ENCODE measurements at regions not wholly inside any gene's neighbourhood (a gene's known extent, or its start where the extent isn't known, plus 50 kb on each side); places are given as distances from the start of the nearest gene placed in this dataset.

GRCh38 chr3:15959434-15959811, 161.6 kb upstream of the ANKRD28 start:
- Histone ChIP-seq H3K4me1 (ENCODE audit: control insufficient read depth in 1 of 2, insufficient read depth in 2 of 2, low read length in 2 of 2) (peaks cover 3 to 6% of the 10 kb centered on the region in 2 donors), H4K20me1 (ENCODE audit: insufficient read depth, low read length) (no peaks in the 10 kb centered on the region), H3K79me2 (ENCODE audit: insufficient read depth, low read length) (no peaks in the 10 kb centered on the region), H3K4me3 (replicated peaks in 1 of 3; ENCODE audit: low read depth in 2 of 3, low read length in 3 of 3) (no peak overlapping the region), H3K9ac (ENCODE audit: insufficient read depth, low read length, poor library complexity, severe bottlenecking) (no peak overlapping the region), H3K27ac (ENCODE audit: low read depth in 1 of 2, low read length in 2 of 2) (no peak overlapping the region), H3K27me3 (ENCODE audit: control insufficient read depth in 2 of 2, insufficient read depth in 2 of 2, low read length in 2 of 2) (no peaks in the 10 kb centered on the region), H2AFZ (ENCODE audit: insufficient read depth, low read depth, low read length, poor library complexity, severe bottlenecking) (no peak overlapping the region), H3K4me2 (replicated peaks; ENCODE audit: extremely low read depth, low read length, poor library complexity, severe bottlenecking) (no peak overlapping the region), H3K9me3 (replicated peaks in 1 of 2; ENCODE audit: control insufficient read depth in 1 of 2, insufficient read depth in 1 of 2, low read length in 2 of 2) (no peaks in the 10 kb centered on the region), H3K36me3 (replicated peaks in 1 of 2; ENCODE audit: control insufficient read depth in 1 of 2, insufficient read depth in 2 of 2, low read length in 2 of 2) (no peaks in the 10 kb centered on the region)
- no peaks in the 10 kb centered on the region for H3K36me3 Mint-ChIP-seq
- H3K9me3 Mint-ChIP-seq: peaks cover 0 to 4% (median 0%) of the 10 kb centered on the region in 7 donors
- no peak overlapping the region for H3K27ac Mint-ChIP-seq
- intact Hi-C loops (cut with micrococcal nuclease): no loop called here
- no peak overlapping the region for H3K4me3 Mint-ChIP-seq
- TF ChIP-seq CTCF (IDR thresholded peaks at IDR 0.05): no peak
- peaks cover 6% of the 10 kb centered on the region for H3K4me1 Mint-ChIP-seq
- peaks cover 0 to 1% (median 0%) of the 10 kb centered on the region in 3 donors for H3K27me3 Mint-ChIP-seq (ENCODE audit: low read depth in 3 of 3)
- no peak for DNase-seq
- no CpG with 5 or more reads among the region's 2 CpGs for whole genome bisulfite sequencing (ENCODE audit: insufficient coverage)

DNA sequence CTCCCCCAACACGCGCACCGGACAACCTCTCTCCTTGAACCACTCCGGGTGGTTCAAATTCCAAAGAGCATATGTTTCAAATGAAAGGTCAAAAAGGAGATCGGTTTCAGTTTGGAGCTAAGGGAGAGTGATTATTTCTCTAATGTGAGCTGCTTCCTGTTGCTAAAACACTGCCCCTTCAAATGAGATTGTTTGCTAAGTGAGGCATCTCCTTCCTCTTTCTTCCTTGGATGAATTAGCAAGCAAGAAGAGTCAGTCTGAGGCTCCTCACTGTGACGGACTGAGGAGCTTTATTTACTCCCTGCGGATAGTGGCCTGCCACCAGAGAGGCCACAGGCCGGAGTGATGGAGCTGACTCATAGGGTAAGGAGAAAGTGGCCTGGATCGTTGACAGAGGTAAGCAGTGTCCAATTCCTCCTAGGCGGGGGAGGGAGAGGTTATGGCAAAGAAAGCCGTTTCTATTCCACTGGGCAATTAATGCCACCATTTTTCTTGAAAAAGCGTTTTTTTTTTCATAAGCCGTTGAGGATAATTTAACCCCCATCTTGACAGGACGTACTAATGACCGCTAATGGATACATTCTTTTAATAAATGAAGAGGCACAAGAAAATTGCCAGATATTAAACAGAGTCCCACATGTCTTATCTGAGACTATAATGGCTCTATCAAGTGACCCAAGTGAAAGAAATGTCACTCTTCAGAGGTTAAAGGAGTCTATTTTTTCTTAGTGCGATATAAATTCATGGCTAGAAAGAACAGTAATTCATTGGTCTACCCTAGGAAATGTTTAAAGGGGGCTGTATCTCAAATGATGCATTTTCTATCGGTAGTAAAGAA, 167.0 kb upstream of the ANKRD28 start:
- Histone ChIP-seq H3K27ac (ENCODE audit: low read depth in 1 of 2, low read length in 2 of 2) (peak overlapping the region in 1 of 2 donors; percentile 58), H3K4me2 (replicated peaks; ENCODE audit: extremely low read depth, low read length, poor library complexity, severe bottlenecking) (peak overlapping the region; percentile 28)
- H3K4me1 Mint-ChIP-seq: peaks cover 11% of the 10 kb centered on the region

More for the DNA sequence above, 167.0 kb upstream of the ANKRD28 start:
- Histone ChIP-seq H3K79me2 (ENCODE audit: insufficient read depth, low read length) (no peaks in the 10 kb centered on the region), H3K27me3 (ENCODE audit: control insufficient read depth in 2 of 2, insufficient read depth in 2 of 2, low read length in 2 of 2) (no peaks in the 10 kb centered on the region), H3K9me3 (replicated peaks in 1 of 2; ENCODE audit: control insufficient read depth in 1 of 2, insufficient read depth in 1 of 2, low read length in 2 of 2) (no peaks in the 10 kb centered on the region), H4K20me1 (ENCODE audit: insufficient read depth, low read length) (no peaks in the 10 kb centered on the region), H3K36me3 (replicated peaks in 1 of 2; ENCODE audit: control insufficient read depth in 1 of 2, insufficient read depth in 2 of 2, low read length in 2 of 2) (no peaks in the 10 kb centered on the region), H3K4me3 (replicated peaks in 1 of 3; ENCODE audit: low read depth in 2 of 3, low read length in 3 of 3) (peak overlapping the region in 1 of 3 experiments; percentile 16), H3K4me1 (ENCODE audit: control insufficient read depth in 1 of 2, insufficient read depth in 2 of 2, low read length in 2 of 2) (peaks cover 7 to 11% of the 10 kb centered on the region in 2 donors), H3K9ac (ENCODE audit: insufficient read depth, low read length, poor library complexity, severe bottlenecking) (no peak overlapping the region), H2AFZ (ENCODE audit: insufficient read depth, low read depth, low read length, poor library complexity, severe bottlenecking) (peak overlapping the region; percentile 58)
- intact Hi-C loops (cut with micrococcal nuclease): no loop called here
- Mint-ChIP-seq H3K27ac (peak overlapping the region in 6 of 7 donors; percentile 31 to 84 (median 70)), H3K9me3 (peaks cover 0 to 4% (median 0%) of the 10 kb centered on the region in 7 donors), H3K4me3 (peak overlapping the region in 1 of 2 donors; percentile 84), H3K36me3 (no peaks in the 10 kb centered on the region), H3K27me3 (ENCODE audit: low read depth in 3 of 3) (peaks cover 0 to 3% (median 3%) of the 10 kb centered on the region in 3 donors)
- no peak for TF ChIP-seq CTCF (IDR thresholded peaks at IDR 0.05)
- WGBS (ENCODE audit: insufficient coverage): 55% methylated on average over 5 of the region's 17 CpGs
- DNase-seq: peak; percentile 21 to 39 (median 30)

Data from CD14-positive monocyte (primary cell).